Right lobe of liver (tissue), 6 donors: ENCODE measurements at regions not wholly inside any gene's neighbourhood (a gene's known extent, or its start where the extent isn't known, plus 50 kb on each side); places are given as distances from the start of the nearest gene placed in this dataset.
A peak's percentile ranks its signal among the peaks of the same experiment; 100 is the strongest.

Experiments used
- ATAC-seq, 4 donors: fragments of 200-7000 bp; cut with Tn5 transposase; one replicate each; pipeline ENCODE4 v1.9.1; 2020; ENCODE audit warnings: mild to moderate bottlenecking in 4 of 4, moderate library complexity in 4 of 4
- DNase-seq, 3 donors: peaks; one replicate each; pipeline ENCODE4 v3.0.0-alpha.2; 2020
- H3K27ac ChIP-seq, 3 donors: fragments of 200-600 bp; one replicate each; pipeline ENCODE4 v1.8.0; 2022
- H3K27me3 ChIP-seq, 2 donors: fragments of 200-600 bp; one replicate each; pipeline ENCODE4 v1.8.0; 2022
- H3K36me3 ChIP-seq, 4 donors: fragments of 200-600 bp; sonication (generic) in 1 of 4; one replicate each; pipeline versions ENCODE4 v1.5.1 to v1.8.0; 2017 to 2022; ENCODE audit warnings: control low read depth in 1 of 4
- H3K4me1 ChIP-seq, 4 donors: fragments of 200-600 bp; sonication (generic) in 1 of 4; one replicate each; pipeline versions ENCODE4 v1.5.1 to v1.8.0; 2017 to 2022; ENCODE audit warnings: control low read depth in 1 of 4
- H3K4me3 ChIP-seq, 3 donors: fragments of 200-600 bp; one replicate each; pipeline ENCODE4 v1.8.0; 2022
- H3K9me3 ChIP-seq, 4 donors: fragments of 200-600 bp; sonication (generic) in 1 of 4; one replicate each; pipeline versions ENCODE4 v1.5.1 to v1.8.0; 2017 to 2022; ENCODE audit warnings: control low read depth in 1 of 4
- CTCF ChIP-seq, 4 donors: fragments of 200-600 bp in 3 of 4; fragments of 450-650 bp in 1 of 4; IDR thresholded peaks; one replicate each; pipeline versions ENCODE4 v1.5.1 to v1.8.0; 2016 to 2022; ENCODE audit warnings: antibody characterized with exemption in 4 of 4, mild to moderate bottlenecking in 2 of 4
- POLR2A ChIP-seq: fragments of 450-650 bp; IDR thresholded peaks from one replicate; pipeline ENCODE4 v1.6.1; 2017; ENCODE audit warnings: antibody characterized with exemption, mild to moderate bottlenecking
- WGBS: methylation state at CpG from one replicate; pipeline ENCODE4 v1.1.6; 2018; ENCODE audit warnings: low coverage, low lambda C conversion rate; ENCODE audit not compliant: insufficient coverage; ENCODE audit errors: missing lambda C conversion rate; 5-methylcytosine and 5-hydroxymethylcytosine counted together
- intact Hi-C, 2 donors: fragments of 100-400 bp; cut with DNase I; formaldehyde crosslinking; loops; one replicate each; pipeline versions ENCODE4 v1.11.2 to v1.14.1; 2022
- donor health status: DM: no; HTN: yes; CAD: no.
- donor health status: DM: no; HTN: no; CAD: no.
- donor health status: DM: no; HTN: no; CAD: no.
- donor health status: DM: no; HTN: yes; CAD: no.
- donor health status: DM: no; HTN: yes; CAD: no.

GRCh38 chr21:38948377-38949069, 142.8 kb downstream of the ETS2 start:
- Histone ChIP-seq H3K4me3 (no peak overlapping the region), H3K27ac (no peak overlapping the region), H3K9me3 (no peaks in the 10 kb centered on the region), H3K4me1 (no peaks in the 10 kb centered on the region), H3K27me3 (no peaks in the 10 kb centered on the region), H3K36me3 (no peaks in the 10 kb centered on the region)
- no peak for TF ChIP-seq POLR2A
- no peak for TF ChIP-seq CTCF (IDR thresholded peaks at IDR 0.05)
- 18% methylated on average over 4 of the region's 4 CpGs for WGBS
- no peak for DNase-seq
- intact Hi-C loops: no loop called here
- peak in 1 of 4 donors; percentile 9 for ATAC-seq

GRCh38 chr21:38945545-38946245, 140.0 kb downstream of the ETS2 start:
- no peaks in the 10 kb centered on the region for H3K27me3 ChIP-seq
- TF ChIP-seq CTCF (IDR thresholded peaks at IDR 0.05) (no peak), POLR2A (no peak)
- no peak overlapping the region for H3K4me3 ChIP-seq
- ATAC-seq (no peak), DNase-seq (no peak)
- no peaks in the 10 kb centered on the region for H3K9me3 ChIP-seq
- H3K4me1 ChIP-seq: no peaks in the 10 kb centered on the region
- H3K27ac ChIP-seq: peak overlapping the region in 1 of 3 donors; percentile 6
- 71% methylated on average over 6 of the region's 17 CpGs for WGBS
- intact Hi-C loops: no loop called here
- H3K36me3 ChIP-seq: no peaks in the 10 kb centered on the region

- intact Hi-C loops: no loop called here
Observed at GRCh38 chr21:38944903-38945302, 139.2 kb downstream of the ETS2 start.

GRCh38 chr21:38944402-38944801, 138.7 kb downstream of the ETS2 start:
- H3K36me3 ChIP-seq: no peaks in the 10 kb centered on the region
- TF ChIP-seq POLR2A (no peak), CTCF (IDR thresholded peaks at IDR 0.05) (no peak)
- ATAC-seq (no peak), DNase-seq (no peak)
- 97% methylated on average over 7 of the region's 11 CpGs for WGBS
- H3K27ac ChIP-seq: no peak overlapping the region
- H3K9me3 ChIP-seq: no peaks in the 10 kb centered on the region
- no peak overlapping the region for H3K4me3 ChIP-seq
- no peaks in the 10 kb centered on the region for H3K27me3 ChIP-seq
- intact Hi-C loops: no loop called here
- no peaks in the 10 kb centered on the region for H3K4me1 ChIP-seq

More at GRCh38 chr21:38944903-38945302, 139.2 kb downstream of the ETS2 start:
- H3K27me3 ChIP-seq: no peaks in the 10 kb centered on the region
- H3K4me1 ChIP-seq: no peaks in the 10 kb centered on the region
- no peaks in the 10 kb centered on the region for H3K9me3 ChIP-seq
- no peak overlapping the region for H3K4me3 ChIP-seq
- no peak for TF ChIP-seq POLR2A
- TF ChIP-seq CTCF (IDR thresholded peaks at IDR 0.05): no peak
- H3K36me3 ChIP-seq: no peaks in the 10 kb centered on the region
- ATAC-seq (no peak), DNase-seq (no peak)
- 93% methylated on average over 9 of the region's 14 CpGs for WGBS
- H3K27ac ChIP-seq: no peak overlapping the region
